Chondrocyte (in vitro differentiated cells): ENCODE measurements at regions not wholly inside any gene's neighbourhood (a gene's known extent, or its start where the extent isn't known, plus 50 kb on each side); places are given as distances from the start of the nearest gene placed in this dataset.

Experiments
- DNase-seq: peaks from one replicate; pipeline ENCODE4 v3.0.0; 2021; ENCODE audit warnings: mixed read lengths, low spot score
- H3K27ac Mint-ChIP-seq: one replicate; pipeline ENCODE4 v1.8.0; 2021; ENCODE audit warnings: mild to moderate bottlenecking, moderate library complexity, mixed read lengths; ENCODE audit not compliant: unreplicated experiment
- H3K27me3 Mint-ChIP-seq: 2 replicates; pipeline ENCODE4 v1.8.0; 2021; ENCODE audit warnings: low read depth, mixed read lengths
- H3K36me3 Mint-ChIP-seq: 2 replicates; pipeline ENCODE4 v1.8.0; 2021; ENCODE audit warnings: low read depth, mixed read lengths
- H3K4me1 Mint-ChIP-seq: 2 replicates; pipeline ENCODE4 v1.8.0; 2021; ENCODE audit warnings: low read depth, mild to moderate bottlenecking, mixed read lengths
- H3K4me3 Mint-ChIP-seq: one replicate; pipeline ENCODE4 v1.8.0; 2021; ENCODE audit warnings: mild to moderate bottlenecking, moderate library complexity, mixed read lengths; ENCODE audit not compliant: unreplicated experiment
- H3K9me3 Mint-ChIP-seq: 2 replicates; pipeline ENCODE4 v1.8.0; 2021; ENCODE audit warnings: low read depth, mixed read lengths
- TF ChIP-seq, protein P1 (sequence below): fragments of 200-600 bp; sonication (generic); IDR thresholded peaks from 2 replicates; pipeline ENCODE4 v1.5.0; 2021; ENCODE audit warnings: antibody characterized with exemption, mild to moderate bottlenecking, moderate library complexity

DNA sequence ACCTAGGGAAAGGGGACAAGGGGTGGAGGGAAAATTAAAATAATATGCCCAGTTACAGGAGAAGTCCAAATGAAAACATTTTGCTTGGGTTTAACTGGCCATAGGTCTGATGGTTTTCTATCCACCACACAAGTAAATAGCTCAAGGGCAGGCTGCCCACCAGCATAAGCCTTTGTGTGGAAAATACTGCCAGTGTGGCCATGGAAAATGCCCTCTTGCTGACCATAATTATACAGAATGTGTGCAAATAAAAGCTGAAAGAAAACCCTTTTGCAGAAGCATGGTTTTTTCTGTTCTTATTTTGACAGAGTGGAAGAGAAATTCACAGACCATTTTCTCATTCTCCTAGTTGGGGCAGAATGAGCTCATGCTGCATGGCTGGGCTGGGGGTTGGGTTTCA is 111.3 kb upstream of the SIX2 start:
- Mint-ChIP-seq H3K27ac (no peak overlapping the region), H3K9me3 (no peaks in the 10 kb centered on the region), H3K4me3 (no peak overlapping the region), H3K36me3 (no peaks in the 10 kb centered on the region), H3K4me1 (peaks cover 29% of the 10 kb centered on the region), H3K27me3 (no peaks in the 10 kb centered on the region)
- TF ChIP-seq, protein P1, sequence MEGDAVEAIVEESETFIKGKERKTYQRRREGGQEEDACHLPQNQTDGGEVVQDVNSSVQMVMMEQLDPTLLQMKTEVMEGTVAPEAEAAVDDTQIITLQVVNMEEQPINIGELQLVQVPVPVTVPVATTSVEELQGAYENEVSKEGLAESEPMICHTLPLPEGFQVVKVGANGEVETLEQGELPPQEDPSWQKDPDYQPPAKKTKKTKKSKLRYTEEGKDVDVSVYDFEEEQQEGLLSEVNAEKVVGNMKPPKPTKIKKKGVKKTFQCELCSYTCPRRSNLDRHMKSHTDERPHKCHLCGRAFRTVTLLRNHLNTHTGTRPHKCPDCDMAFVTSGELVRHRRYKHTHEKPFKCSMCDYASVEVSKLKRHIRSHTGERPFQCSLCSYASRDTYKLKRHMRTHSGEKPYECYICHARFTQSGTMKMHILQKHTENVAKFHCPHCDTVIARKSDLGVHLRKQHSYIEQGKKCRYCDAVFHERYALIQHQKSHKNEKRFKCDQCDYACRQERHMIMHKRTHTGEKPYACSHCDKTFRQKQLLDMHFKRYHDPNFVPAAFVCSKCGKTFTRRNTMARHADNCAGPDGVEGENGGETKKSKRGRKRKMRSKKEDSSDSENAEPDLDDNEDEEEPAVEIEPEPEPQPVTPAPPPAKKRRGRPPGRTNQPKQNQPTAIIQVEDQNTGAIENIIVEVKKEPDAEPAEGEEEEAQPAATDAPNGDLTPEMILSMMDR = no peak
- DNase-seq = no peak

- peaks cover 29% of the 10 kb centered on the region for H3K4me1 Mint-ChIP-seq
- no peaks in the 10 kb centered on the region for H3K27me3 Mint-ChIP-seq
- no peak overlapping the region for H3K4me3 Mint-ChIP-seq
- no peak for DNase-seq
- no peaks in the 10 kb centered on the region for H3K36me3 Mint-ChIP-seq
- H3K9me3 Mint-ChIP-seq = no peaks in the 10 kb centered on the region
- peak overlapping the region; percentile 46 for H3K27ac Mint-ChIP-seq
- TF ChIP-seq, protein P1 = no peak
These were observed 110.6 kb upstream of the SIX2 start for GRCh38 chr2:45119855-45120254.

DNA sequence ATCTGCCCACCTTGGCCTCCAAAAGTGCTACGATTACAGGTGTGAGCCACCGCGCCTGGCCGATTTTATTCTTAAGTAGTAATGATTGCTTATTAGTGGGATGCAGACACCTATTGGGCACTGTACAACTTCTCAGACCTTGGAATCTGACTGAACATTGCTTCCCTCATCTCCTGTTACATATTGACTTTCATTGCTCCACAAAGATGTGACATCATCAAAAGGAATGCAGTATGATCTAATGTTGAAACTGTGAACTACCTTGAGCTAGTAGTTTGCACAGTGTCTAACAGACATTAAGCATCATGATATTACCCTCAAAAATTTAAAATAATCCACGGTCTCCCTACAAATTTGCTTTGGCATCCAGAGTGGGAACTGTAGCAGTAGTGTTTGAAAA is 109.8 kb upstream of the SIX2 start:
- TF ChIP-seq, protein P1 = no peak
- no peak overlapping the region for H3K4me3 Mint-ChIP-seq
- no peaks in the 10 kb centered on the region for H3K9me3 Mint-ChIP-seq
- H3K36me3 Mint-ChIP-seq = no peaks in the 10 kb centered on the region
- no peaks in the 10 kb centered on the region for H3K27me3 Mint-ChIP-seq
- peaks cover 29% of the 10 kb centered on the region for H3K4me1 Mint-ChIP-seq
- H3K27ac Mint-ChIP-seq = no peak overlapping the region
- DNase-seq = no peak

GRCh38 chr2:45117383-45117782 is 108.1 kb upstream of the SIX2 start:
- Mint-ChIP-seq H3K4me3 (no peak overlapping the region), H3K27ac (no peak overlapping the region), H3K4me1 (peaks cover 29% of the 10 kb centered on the region), H3K27me3 (no peaks in the 10 kb centered on the region), H3K36me3 (no peaks in the 10 kb centered on the region), H3K9me3 (no peaks in the 10 kb centered on the region)
- no peak for DNase-seq
- TF ChIP-seq, protein P1 = no peak

- no peak for DNase-seq
- Mint-ChIP-seq H3K27me3 (no peaks in the 10 kb centered on the region), H3K4me1 (peaks cover 14% of the 10 kb centered on the region), H3K4me3 (no peak overlapping the region), H3K27ac (no peak overlapping the region), H3K36me3 (no peaks in the 10 kb centered on the region), H3K9me3 (no peaks in the 10 kb centered on the region)
- TF ChIP-seq, protein P1 = no peak
These were observed 105.9 kb upstream of the SIX2 start for GRCh38 chr2:45115181-45115580.
